ENCODE measurements at regions not wholly inside any gene's neighbourhood (a gene's known extent, or its start where the extent isn't known, plus 50 kb on each side); places are given as distances from the start of the nearest gene placed in this dataset.

DNA sequence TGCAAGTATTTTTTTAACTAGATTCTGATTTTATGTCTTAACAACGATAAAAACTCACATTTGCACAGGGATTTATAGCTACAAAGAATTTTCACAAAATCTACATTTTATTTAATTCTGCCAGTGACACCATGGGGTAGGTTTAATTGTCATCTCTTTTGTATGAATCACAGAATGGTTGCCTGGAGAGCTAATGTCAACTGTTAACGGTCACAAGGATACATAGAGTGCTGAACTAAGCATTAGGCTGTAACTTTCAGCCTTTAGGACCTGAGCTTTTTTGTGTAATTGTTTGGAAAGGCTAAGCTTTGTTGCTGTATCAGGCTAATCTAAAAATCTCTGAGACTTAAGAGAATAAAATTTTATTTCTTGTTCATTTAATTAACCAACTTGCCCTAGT, 465.3 kb upstream of the TBX3 start:
- Histone ChIP-seq H3K79me2 (ENCODE audit: control insufficient read depth, insufficient read depth, low read length) (no peaks in the 10 kb centered on the region), H3K36me3 (ENCODE audit: control insufficient read depth in 2 of 2, extremely low read depth in 1 of 2, insufficient read depth in 2 of 2, low read length in 2 of 2) (no peaks in the 10 kb centered on the region), H4K20me1 (replicated peaks; ENCODE audit: control insufficient read depth, extremely low read depth, insufficient read depth, low read length) (no peaks in the 10 kb centered on the region), H3K27ac (ENCODE audit: insufficient read depth, low read depth, low read length) (no peak overlapping the region), H3K9ac (replicated peaks; ENCODE audit: extremely low read depth, insufficient read depth, low read length) (no peak overlapping the region), H3K9me1 (replicated peaks; ENCODE audit: control insufficient read depth, extremely low read depth, insufficient read depth, low read length) (no peaks in the 10 kb centered on the region), H3K4me2 (ENCODE audit: insufficient read depth, low read length) (no peak overlapping the region), H3K4me3 (replicated peaks in 1 of 3; ENCODE audit: insufficient read depth in 1 of 3, low read depth in 1 of 3, low read length in 3 of 3) (no peak overlapping the region), H2AFZ (ENCODE audit: low read depth, low read length) (no peak overlapping the region), H3K27me3 (ENCODE audit: control insufficient read depth in 2 of 2, insufficient read depth in 2 of 2, low read length in 2 of 2) (no peaks in the 10 kb centered on the region), H3K9me3 (replicated peaks; ENCODE audit: control insufficient read depth, insufficient read depth, low read length) (peaks cover 6% of the 10 kb centered on the region), H3K4me1 (ENCODE audit: control insufficient read depth, extremely low read depth, insufficient read depth, low read length) (no peaks in the 10 kb centered on the region)
- POLR2A ChIA-PET = no interaction called here
- no peak for DNase-seq (ENCODE audit: low read depth, low spot score)
- intact Hi-C loops (cut with micrococcal nuclease) (no loop called here), dilution Hi-C loops (cut with MboI; ENCODE audit: extremely low pct_ligation_motif_present, low sequenced_read_pairs) (no loop called here)
- TF ChIP-seq CTCF (IDR thresholded peaks at IDR 0.05; ENCODE audit: extremely low read depth in 1 of 2, insufficient read depth in 1 of 2, low read depth in 1 of 2, low read length in 2 of 2) (no peak), JUN (IDR thresholded peaks at IDR 0.05; ENCODE audit: borderline replicate concordance, insufficient read depth, insufficient read length, low read depth) (no peak), EZH2 (IDR thresholded peaks at IDR 0.05; ENCODE audit: borderline replicate concordance, low read depth, low read length, severe bottlenecking) (no peak), FOS (IDR thresholded peaks at IDR 0.05; ENCODE audit: borderline replicate concordance, insufficient read depth, low read length) (no peak), POLR2A (IDR thresholded peaks at IDR 0.05; ENCODE audit: low read depth, low read length) (no peak), MAX (IDR thresholded peaks at IDR 0.05; ENCODE audit: insufficient read depth, insufficient read length) (no peak), POLR2AphosphoS5 (IDR thresholded peaks at IDR 0.05; ENCODE audit: insufficient read depth, low read depth, low read length) (no peak), MYC (IDR thresholded peaks at IDR 0.05; ENCODE audit: low read depth, low read length) (no peak), GATA2 (IDR thresholded peaks at IDR 0.05; ENCODE audit: insufficient read depth, insufficient read length, low read depth, low read length) (no peak)
- CTCF ChIA-PET = no interaction called here
- no peak for FAIRE-seq
- BruUV-seq (replicated peaks) = no TSS peak

Data from endothelial cell of umbilical vein (primary cell).